ENCODE measurements at regions not wholly inside any gene's neighbourhood (a gene's known extent, or its start where the extent isn't known, plus 50 kb on each side); places are given as distances from the start of the nearest gene placed in this dataset.

DNA sequence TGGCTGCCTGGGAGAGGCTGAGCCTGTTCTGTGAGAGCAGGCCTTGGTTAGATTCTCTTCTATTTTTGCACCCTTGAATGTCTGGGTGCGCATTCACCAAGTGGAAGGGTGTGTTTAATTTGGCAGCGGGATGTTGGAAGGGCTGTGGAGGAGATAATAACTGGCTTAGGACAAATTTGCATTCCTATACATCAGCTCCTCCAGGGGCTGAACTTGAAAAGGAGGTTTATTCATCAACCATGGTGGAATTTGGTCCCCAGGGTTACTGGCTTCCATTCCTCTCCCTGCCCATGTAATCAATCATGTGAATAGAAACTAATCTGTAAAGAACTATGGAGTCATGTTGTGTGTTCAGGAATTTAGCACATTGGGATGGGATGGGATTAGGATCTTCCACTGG, 100.2 kb upstream of the FOXF1 start:
- H3K27ac ChIP-seq (replicated peaks): no peak overlapping the region
- no peak for DNase-seq

DNA sequence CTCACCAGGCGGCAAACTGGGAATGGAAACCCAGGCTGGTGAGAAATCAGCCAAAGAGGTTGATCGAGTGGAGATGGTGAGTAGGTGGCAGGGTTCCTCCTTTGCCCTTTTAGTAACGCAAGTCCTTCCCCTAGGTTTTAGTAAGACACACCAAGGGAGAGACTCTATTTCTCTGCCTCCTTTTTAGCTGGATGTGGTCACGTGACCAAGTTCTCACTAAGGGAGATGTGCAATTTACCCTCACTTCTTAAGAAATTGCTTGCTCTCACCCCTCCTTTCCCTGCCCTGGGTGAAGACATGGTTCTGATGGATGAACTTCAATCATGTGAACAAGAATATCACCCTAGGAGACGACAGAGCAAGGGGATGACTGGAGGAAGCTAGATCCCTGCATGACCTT, 99.8 kb upstream of the FOXF1 start:
- H3K36me3 ChIP-seq: no peaks in the 10 kb centered on the region
- H3K27ac ChIP-seq (replicated peaks): no peak overlapping the region
- TF ChIP-seq, protein P1, sequence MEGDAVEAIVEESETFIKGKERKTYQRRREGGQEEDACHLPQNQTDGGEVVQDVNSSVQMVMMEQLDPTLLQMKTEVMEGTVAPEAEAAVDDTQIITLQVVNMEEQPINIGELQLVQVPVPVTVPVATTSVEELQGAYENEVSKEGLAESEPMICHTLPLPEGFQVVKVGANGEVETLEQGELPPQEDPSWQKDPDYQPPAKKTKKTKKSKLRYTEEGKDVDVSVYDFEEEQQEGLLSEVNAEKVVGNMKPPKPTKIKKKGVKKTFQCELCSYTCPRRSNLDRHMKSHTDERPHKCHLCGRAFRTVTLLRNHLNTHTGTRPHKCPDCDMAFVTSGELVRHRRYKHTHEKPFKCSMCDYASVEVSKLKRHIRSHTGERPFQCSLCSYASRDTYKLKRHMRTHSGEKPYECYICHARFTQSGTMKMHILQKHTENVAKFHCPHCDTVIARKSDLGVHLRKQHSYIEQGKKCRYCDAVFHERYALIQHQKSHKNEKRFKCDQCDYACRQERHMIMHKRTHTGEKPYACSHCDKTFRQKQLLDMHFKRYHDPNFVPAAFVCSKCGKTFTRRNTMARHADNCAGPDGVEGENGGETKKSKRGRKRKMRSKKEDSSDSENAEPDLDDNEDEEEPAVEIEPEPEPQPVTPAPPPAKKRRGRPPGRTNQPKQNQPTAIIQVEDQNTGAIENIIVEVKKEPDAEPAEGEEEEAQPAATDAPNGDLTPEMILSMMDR (IDR thresholded peaks at IDR 0.05; ENCODE audit: borderline replicate concordance): no peak
- H3K27me3 ChIP-seq (ENCODE audit: low read depth): peaks cover 71% of the 10 kb centered on the region
- intact Hi-C loops (cut with micrococcal nuclease): no loop called here
- H3K4me1 ChIP-seq: peaks cover 4% of the 10 kb centered on the region
- DNase-seq: no peak
- no peak overlapping the region for H3K4me3 ChIP-seq
- peaks cover 30% of the 10 kb centered on the region for H3K9me3 ChIP-seq (replicated peaks)

More for the DNA sequence above, 100.2 kb upstream of the FOXF1 start:
- peaks cover 4% of the 10 kb centered on the region for H3K4me1 ChIP-seq
- H3K36me3 ChIP-seq: no peaks in the 10 kb centered on the region
- intact Hi-C loops (cut with micrococcal nuclease): no loop called here
- H3K27me3 ChIP-seq (ENCODE audit: low read depth): peaks cover 76% of the 10 kb centered on the region
- TF ChIP-seq, protein P1 (IDR thresholded peaks at IDR 0.05; ENCODE audit: borderline replicate concordance): no peak
- no peak overlapping the region for H3K4me3 ChIP-seq
- peaks cover 30% of the 10 kb centered on the region for H3K9me3 ChIP-seq (replicated peaks)

DNA sequence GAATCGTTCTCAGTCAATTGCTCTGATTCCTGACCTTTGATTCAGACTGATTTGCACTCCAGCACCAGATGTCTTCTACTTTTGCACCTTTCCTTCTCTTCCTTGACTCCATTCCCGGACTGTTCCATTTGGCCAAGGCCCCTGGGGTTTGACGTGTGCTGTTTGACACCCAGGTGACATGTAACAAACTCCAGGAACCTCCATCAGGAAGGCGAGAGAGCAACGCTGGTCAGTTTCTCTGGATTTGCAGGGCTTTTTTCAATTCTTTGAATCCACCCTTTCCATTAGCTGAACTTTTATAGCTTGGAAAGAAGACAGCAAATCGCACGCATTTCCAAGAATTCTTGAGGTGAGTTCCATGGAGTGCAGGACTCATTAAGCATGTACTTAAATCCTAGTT, 98.4 kb upstream of the FOXF1 start:
- Histone ChIP-seq H3K4me1 (peaks cover 4% of the 10 kb centered on the region), H3K36me3 (no peaks in the 10 kb centered on the region), H3K9me3 (replicated peaks) (peaks cover 30% of the 10 kb centered on the region), H3K4me3 (no peak overlapping the region), H3K27me3 (ENCODE audit: low read depth) (peaks cover 58% of the 10 kb centered on the region), H3K27ac (replicated peaks) (no peak overlapping the region)
- DNase-seq: no peak
- intact Hi-C loops (cut with micrococcal nuclease): no loop called here
- TF ChIP-seq, protein P1 (IDR thresholded peaks at IDR 0.05; ENCODE audit: borderline replicate concordance): no peak

DNA sequence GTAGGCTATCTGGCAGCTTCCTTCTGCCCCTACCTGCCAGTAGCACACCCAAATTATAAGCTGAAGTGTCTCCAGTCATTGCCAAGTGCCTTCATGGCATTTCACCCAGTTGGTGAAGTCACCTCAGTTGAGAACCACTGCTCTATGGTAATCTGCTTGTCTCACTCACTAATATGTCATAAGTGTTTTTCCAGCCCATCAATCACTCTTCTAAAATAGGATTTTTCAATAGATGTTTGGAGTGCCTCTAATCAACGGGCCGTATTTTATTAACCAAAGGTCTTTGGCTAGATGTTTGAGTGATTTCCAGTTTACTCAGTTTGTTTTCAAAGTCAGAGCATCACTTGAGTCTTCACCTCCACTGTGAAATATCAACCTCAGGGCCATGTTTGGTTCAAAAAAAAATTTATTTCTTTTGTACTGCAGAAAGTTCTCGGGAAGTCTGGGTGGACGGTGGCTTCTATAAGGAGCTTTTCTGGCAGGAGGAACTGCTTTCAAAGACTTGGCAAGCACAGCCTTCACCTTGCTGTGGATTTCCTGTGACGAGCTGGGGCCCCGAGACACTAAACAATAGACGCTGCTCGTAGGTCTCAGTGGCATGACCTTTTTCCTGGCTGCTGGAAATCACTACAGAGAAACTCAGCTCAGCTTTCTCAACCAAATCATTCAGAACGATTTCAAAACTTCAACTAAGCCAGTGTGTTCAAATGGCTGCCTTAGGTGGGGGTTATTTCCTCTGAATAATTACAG, 95.2 kb upstream of the FOXF1 start:
- Histone ChIP-seq H3K27me3 (ENCODE audit: low read depth) (peaks cover 39% of the 10 kb centered on the region), H3K9me3 (replicated peaks) (peaks cover 30% of the 10 kb centered on the region), H3K4me3 (no peak overlapping the region), H3K4me1 (peaks cover 4% of the 10 kb centered on the region), H3K36me3 (no peaks in the 10 kb centered on the region), H3K27ac (replicated peaks) (peak overlapping the region; percentile 57)
- DNase-seq: no peak
- intact Hi-C loops (cut with micrococcal nuclease): no loop called here
- TF ChIP-seq, protein P1 (IDR thresholded peaks at IDR 0.05; ENCODE audit: borderline replicate concordance): no peak

DNA sequence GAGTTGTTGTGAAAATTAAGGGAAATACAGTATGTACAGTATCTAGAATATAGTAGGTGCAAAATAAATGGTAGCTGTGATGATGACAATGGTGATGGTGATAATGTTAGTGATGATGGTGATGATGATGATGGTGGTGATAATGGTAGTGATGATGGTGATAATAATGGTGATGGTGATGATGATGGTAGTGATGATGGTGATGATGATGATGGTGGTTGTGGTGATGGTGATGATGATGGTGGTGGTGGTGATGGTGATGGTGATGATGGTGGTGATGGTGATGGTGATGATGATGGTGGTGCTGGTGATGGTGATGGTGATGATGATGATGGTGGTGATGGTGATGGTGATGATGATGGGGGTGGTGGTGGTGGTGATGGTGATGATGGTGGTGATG, 91.3 kb upstream of the FOXF1 start:
- DNase-seq: no peak
- H3K36me3 ChIP-seq: no peaks in the 10 kb centered on the region
- H3K4me1 ChIP-seq: peaks cover 4% of the 10 kb centered on the region
- H3K4me3 ChIP-seq: no peak overlapping the region
- intact Hi-C loops (cut with micrococcal nuclease): no loop called here
- H3K9me3 ChIP-seq (replicated peaks): peaks cover 19% of the 10 kb centered on the region
- no peak overlapping the region for H3K27ac ChIP-seq (replicated peaks)
- TF ChIP-seq, protein P1 (IDR thresholded peaks at IDR 0.05; ENCODE audit: borderline replicate concordance): no peak
- peaks cover 20% of the 10 kb centered on the region for H3K27me3 ChIP-seq (ENCODE audit: low read depth)
